Parathyroid adenoma (tissue), 2 donors: ENCODE measurements at regions not wholly inside any gene's neighbourhood (a gene's known extent, or its start where the extent isn't known, plus 50 kb on each side); places are given as distances from the start of the nearest gene placed in this dataset.

ENCODE experiments used
- H2AFZ ChIP-seq: fragments of 300-600 bp; sonication (generic); one replicate; pipeline ENCODE4 v1.7.0; 2017; ENCODE audit warnings: antibody characterized with exemption, mild to moderate bottlenecking
- H3K27ac ChIP-seq: fragments of 300-600 bp; sonication (generic); one replicate; pipeline ENCODE4 v1.7.0; 2017
- H3K27me3 ChIP-seq: fragments of 300-600 bp; sonication (generic); one replicate; pipeline ENCODE4 v1.7.0; 2017; ENCODE audit warnings: low read length; ENCODE audit not compliant: control insufficient read depth, insufficient read depth
- H3K36me3 ChIP-seq: fragments of 300-600 bp; sonication (generic); one replicate; pipeline ENCODE4 v1.7.0; 2017; ENCODE audit warnings: low read length; ENCODE audit not compliant: control insufficient read depth, insufficient read depth
- H3K4me1 ChIP-seq: fragments of 300-600 bp; sonication (generic); one replicate; pipeline ENCODE4 v1.7.0; 2017; ENCODE audit warnings: control low read depth
- H3K4me2 ChIP-seq: fragments of 300-600 bp; sonication (generic); one replicate; pipeline ENCODE4 v1.7.0; 2017; ENCODE audit warnings: low read length
- H3K4me3 ChIP-seq: fragments of 300-600 bp; sonication (generic); one replicate; pipeline ENCODE4 v1.7.0; 2017; ENCODE audit warnings: low read depth, low read length
- H3K79me2 ChIP-seq: fragments of 300-600 bp; sonication (generic); one replicate; pipeline ENCODE4 v1.7.0; 2017; ENCODE audit warnings: control low read depth
- H3K9ac ChIP-seq: fragments of 300-600 bp; sonication (generic); one replicate; pipeline ENCODE4 v1.7.0; 2017; ENCODE audit warnings: mild to moderate bottlenecking
- H3K9me3 ChIP-seq: fragments of 300-600 bp; sonication (generic); one replicate; pipeline ENCODE4 v1.7.0; 2017; ENCODE audit warnings: low read length; ENCODE audit not compliant: control insufficient read depth
- CTCF ChIP-seq: fragments of 300-600 bp; sonication (generic); IDR thresholded peaks from one replicate; pipeline ENCODE4 v1.7.0; 2017; ENCODE audit warnings: antibody characterized with exemption, mild to moderate bottlenecking
- donor health status: primary hyperparathyroidism.

DNA sequence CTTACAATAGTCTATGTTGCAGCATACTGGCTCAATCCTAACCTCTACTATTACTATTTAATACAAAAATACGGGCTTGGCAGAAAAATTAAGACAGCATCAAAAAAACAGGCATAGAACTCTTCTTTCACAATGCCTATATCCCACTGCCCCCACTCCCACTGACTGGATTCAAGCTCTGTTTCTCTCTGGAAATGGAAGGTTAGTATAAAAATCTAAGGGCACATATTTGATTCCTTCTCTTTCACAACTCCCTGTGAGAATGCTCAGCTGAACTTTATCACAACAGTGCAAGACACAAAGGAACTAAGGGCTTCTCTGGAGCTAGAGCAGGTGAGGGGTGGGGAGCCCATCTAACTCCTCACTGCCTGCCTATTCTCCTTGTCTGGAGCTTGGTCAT lies 258.4 kb upstream of the FAM83B start:
- Histone ChIP-seq H3K4me1 (no peaks in the 10 kb centered on the region), H3K4me2 (no peak overlapping the region), H3K36me3 (no peaks in the 10 kb centered on the region), H3K79me2 (no peaks in the 10 kb centered on the region), H3K9ac (no peak overlapping the region), H2AFZ (no peak overlapping the region), H3K9me3 (no peaks in the 10 kb centered on the region), H3K27ac (no peak overlapping the region), H3K27me3 (no peaks in the 10 kb centered on the region), H3K4me3 (no peak overlapping the region)
- TF ChIP-seq CTCF, result no peak

DNA sequence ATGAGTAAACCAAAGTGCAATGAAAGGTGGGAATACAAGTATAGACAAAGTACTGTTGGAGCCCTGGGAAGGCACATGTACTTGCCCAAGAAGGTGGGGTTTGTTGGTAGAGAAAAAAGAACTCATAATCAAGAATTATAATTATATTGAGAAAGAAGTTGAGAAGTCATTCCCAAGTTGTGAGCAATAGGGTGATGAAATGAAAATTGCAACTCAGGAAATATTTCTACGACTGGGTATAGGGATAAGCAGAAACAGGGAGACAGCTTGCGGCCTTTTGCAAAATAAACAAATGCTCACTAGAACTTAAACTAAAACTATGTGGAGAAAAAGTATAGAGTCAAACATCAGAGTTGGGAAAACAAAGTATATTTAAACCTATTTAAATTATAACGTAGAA lies 250.7 kb upstream of the FAM83B start:
- H3K9me3 ChIP-seq, result no peaks in the 10 kb centered on the region

DNA sequence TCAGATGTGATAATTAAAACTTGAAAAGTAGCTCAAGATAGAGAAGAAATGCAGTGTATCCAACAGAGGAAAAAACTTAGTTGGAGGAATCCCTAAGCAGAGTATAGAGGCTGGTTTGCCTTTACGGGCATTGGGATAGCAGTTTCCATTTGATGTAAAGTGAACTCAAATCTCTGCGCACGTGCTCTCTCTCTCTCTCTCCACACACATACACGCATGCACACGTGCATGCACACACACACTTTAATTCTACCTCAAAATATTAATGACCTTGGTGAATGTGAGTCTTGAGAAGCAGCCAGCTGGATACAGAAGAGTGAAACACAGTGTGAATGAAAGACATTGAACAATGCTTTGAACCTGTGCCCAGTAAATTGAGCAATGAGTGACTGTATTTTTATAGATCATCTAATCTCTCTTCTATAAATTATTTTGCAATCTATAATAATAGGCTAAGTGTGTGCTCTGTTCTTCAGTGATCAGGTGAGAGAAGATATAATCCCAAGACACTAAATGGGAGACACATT lies 247.7 kb upstream of the FAM83B start:
- Histone ChIP-seq H3K9ac (no peak overlapping the region), H3K4me1 (no peaks in the 10 kb centered on the region), H3K4me2 (no peak overlapping the region), H3K4me3 (no peak overlapping the region), H3K79me2 (no peaks in the 10 kb centered on the region), H3K27me3 (no peaks in the 10 kb centered on the region), H3K9me3 (no peaks in the 10 kb centered on the region), H2AFZ (no peak overlapping the region), H3K36me3 (no peaks in the 10 kb centered on the region), H3K27ac (no peak overlapping the region)
- TF ChIP-seq CTCF, result no peak

More for the DNA sequence above, 250.7 kb upstream of the FAM83B start:
- H3K79me2 ChIP-seq, result no peaks in the 10 kb centered on the region
- no peak overlapping the region for H3K9ac ChIP-seq
- TF ChIP-seq CTCF, result no peak
- no peak overlapping the region for H3K4me3 ChIP-seq
- H3K27me3 ChIP-seq, result no peaks in the 10 kb centered on the region
- no peaks in the 10 kb centered on the region for H3K36me3 ChIP-seq
- no peaks in the 10 kb centered on the region for H3K4me1 ChIP-seq
- H3K27ac ChIP-seq, result no peak overlapping the region
- no peak overlapping the region for H3K4me2 ChIP-seq
- H2AFZ ChIP-seq, result no peak overlapping the region

GRCh38 chr6:54601600-54602300 lies 244.8 kb upstream of the FAM83B start:
- no peak for TF ChIP-seq CTCF
- no peaks in the 10 kb centered on the region for H3K36me3 ChIP-seq
- H3K9me3 ChIP-seq, result no peaks in the 10 kb centered on the region
- H3K4me2 ChIP-seq, result no peak overlapping the region
- no peaks in the 10 kb centered on the region for H3K79me2 ChIP-seq
- no peak overlapping the region for H3K9ac ChIP-seq
- no peak overlapping the region for H3K4me3 ChIP-seq
- no peaks in the 10 kb centered on the region for H3K27me3 ChIP-seq
- H3K4me1 ChIP-seq, result no peaks in the 10 kb centered on the region
- H3K27ac ChIP-seq, result no peak overlapping the region
- no peak overlapping the region for H2AFZ ChIP-seq

DNA sequence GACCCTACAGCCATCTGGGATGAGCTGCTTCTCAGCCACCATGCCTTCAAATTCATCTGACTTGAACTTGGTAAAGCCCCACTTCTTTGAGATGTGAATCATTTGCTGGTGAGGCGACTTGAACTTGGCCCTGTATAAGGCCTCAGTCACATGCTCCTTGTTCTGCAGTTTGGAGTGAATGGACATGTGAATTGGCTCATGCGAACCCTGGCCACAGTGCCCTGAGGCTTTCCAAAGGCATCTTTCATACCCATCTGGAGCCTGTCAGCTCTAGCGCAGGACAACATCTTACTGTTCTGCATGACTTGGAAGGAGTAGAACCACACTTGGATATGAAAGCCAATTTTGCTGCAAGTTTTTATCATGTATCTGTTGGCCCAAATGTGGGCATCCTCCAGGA lies 244.0 kb upstream of the FAM83B start:
- no peaks in the 10 kb centered on the region for H3K4me1 ChIP-seq
- H3K9me3 ChIP-seq, result no peaks in the 10 kb centered on the region
- no peak overlapping the region for H3K4me3 ChIP-seq
- H2AFZ ChIP-seq, result no peak overlapping the region
- no peak overlapping the region for H3K4me2 ChIP-seq
- H3K27ac ChIP-seq, result no peak overlapping the region
- H3K79me2 ChIP-seq, result no peaks in the 10 kb centered on the region
- H3K9ac ChIP-seq, result no peak overlapping the region
- H3K27me3 ChIP-seq, result no peaks in the 10 kb centered on the region
- H3K36me3 ChIP-seq, result no peaks in the 10 kb centered on the region
- no peak for TF ChIP-seq CTCF
